ENCODE measurements at regions not wholly inside any gene's neighbourhood (a gene's known extent, or its start where the extent isn't known, plus 50 kb on each side); places are given as distances from the start of the nearest gene placed in this dataset.

DNA sequence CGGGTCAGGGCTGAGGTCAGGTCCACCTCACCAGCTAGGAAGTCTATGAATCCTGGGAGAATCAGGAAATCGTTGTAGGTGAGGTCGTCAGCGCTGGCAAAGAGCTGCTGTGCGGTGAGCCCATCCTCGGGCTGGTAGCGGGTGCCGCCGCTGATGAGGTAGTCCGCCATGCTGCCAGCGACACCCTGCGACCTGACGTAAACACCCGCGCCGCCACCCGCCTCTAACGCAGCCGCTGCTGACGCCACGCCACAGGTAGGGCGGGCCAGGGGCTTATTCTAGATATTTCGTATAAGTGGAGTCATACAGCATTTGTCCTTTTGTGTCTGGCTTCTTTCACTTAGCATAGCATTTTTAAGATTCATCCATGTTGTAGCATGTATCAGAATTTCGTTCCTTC is 220.2 kb upstream of the ATP6AP2 start:
- TF ChIP-seq CTCF (conservative IDR thresholded peaks at IDR 0.05; ENCODE audit: control insufficient read depth, insufficient read depth, low read depth, low read length), result no peak
- DNase-seq (ENCODE audit: low read depth), result no peak
- H3K4me3 ChIP-seq (ENCODE audit: control insufficient read depth, low read depth, low read length), result no peak overlapping the region

DNA sequence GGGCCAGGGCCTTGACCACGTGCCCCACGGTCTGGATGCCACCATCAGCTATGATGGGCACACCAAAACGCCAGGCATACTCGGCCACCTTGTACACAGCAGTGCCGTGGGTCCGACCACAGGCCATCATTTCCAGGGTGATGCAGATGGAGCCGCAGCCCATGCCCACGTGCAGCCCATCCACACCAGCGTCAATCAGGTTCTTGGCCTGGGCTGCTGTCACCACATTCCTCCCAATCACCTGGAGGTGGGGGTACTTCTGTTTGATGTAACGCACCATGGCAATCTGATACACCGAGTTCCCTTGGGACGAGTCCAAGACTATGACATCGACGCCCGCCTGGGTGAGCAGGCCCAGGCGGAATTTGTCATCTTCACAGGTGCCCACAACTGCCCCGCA is 221.2 kb upstream of the ATP6AP2 start:
- no peak overlapping the region for H3K4me3 ChIP-seq (ENCODE audit: control insufficient read depth, low read depth, low read length)
- no peak for DNase-seq (ENCODE audit: low read depth)
- no peak for TF ChIP-seq CTCF (conservative IDR thresholded peaks at IDR 0.05; ENCODE audit: control insufficient read depth, insufficient read depth, low read depth, low read length)

DNA sequence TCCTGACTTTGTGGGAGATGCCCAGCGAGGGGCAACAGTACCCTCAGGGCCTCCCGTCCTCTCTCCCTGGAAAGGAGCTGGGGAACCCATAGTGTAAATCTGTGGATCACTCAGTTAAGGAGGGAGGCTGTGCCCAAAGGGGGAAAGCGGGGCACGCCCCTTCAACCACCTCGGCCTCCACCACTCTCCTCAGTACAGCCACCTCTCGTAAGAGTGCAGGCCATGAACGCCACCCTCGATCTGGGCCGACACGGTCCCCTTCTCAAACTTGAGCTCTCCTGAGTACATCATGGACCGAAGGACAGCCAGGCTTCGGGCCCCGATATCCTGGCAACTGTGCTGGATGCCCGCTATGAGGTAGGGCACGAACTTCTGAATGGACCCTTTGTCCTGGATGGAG is 221.8 kb upstream of the ATP6AP2 start:
- H3K4me3 ChIP-seq (ENCODE audit: control insufficient read depth, low read depth, low read length), result no peak overlapping the region
- no peak for DNase-seq (ENCODE audit: low read depth)
- TF ChIP-seq CTCF (conservative IDR thresholded peaks at IDR 0.05; ENCODE audit: control insufficient read depth, insufficient read depth, low read depth, low read length), result no peak

DNA sequence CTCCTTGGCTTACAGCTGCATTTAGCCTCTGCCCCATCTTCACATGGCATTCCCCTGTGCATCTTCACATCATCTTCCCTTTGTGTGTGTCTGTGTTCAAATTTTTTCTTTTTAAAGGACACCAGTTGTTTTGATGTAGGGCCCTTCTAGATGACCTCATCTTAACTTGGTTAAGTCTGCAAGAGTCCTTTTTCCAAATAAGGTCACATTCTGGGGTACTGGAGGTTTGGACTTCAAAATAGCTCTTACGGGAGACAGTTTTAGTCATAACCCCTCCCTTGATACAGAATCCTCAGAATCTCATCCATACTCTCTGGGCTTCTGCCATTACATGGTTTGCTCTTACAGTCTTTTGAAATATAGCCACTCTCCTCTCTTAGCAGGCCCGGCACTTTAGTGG is 231.5 kb upstream of the ATP6AP2 start:
- no peak overlapping the region for H3K4me3 ChIP-seq (ENCODE audit: control insufficient read depth, low read depth, low read length)
- no peak for DNase-seq (ENCODE audit: low read depth)
- TF ChIP-seq CTCF (conservative IDR thresholded peaks at IDR 0.05; ENCODE audit: control insufficient read depth, insufficient read depth, low read depth, low read length), result no peak

GRCh38 chrX:40346379-40346778 is 234.4 kb upstream of the ATP6AP2 start:
- no peak for DNase-seq (ENCODE audit: low read depth)
- H3K4me3 ChIP-seq (ENCODE audit: control insufficient read depth, low read depth, low read length), result no peak overlapping the region
- no peak for TF ChIP-seq CTCF (conservative IDR thresholded peaks at IDR 0.05; ENCODE audit: control insufficient read depth, insufficient read depth, low read depth, low read length)

- H3K4me3 ChIP-seq (ENCODE audit: control insufficient read depth, low read depth, low read length), result no peak overlapping the region
- TF ChIP-seq CTCF (conservative IDR thresholded peaks at IDR 0.05; ENCODE audit: control insufficient read depth, insufficient read depth, low read depth, low read length), result no peak
- no peak for DNase-seq (ENCODE audit: low read depth)
Observed at GRCh38 chrX:40343319-40343718, 237.5 kb upstream of the ATP6AP2 start.

DNA sequence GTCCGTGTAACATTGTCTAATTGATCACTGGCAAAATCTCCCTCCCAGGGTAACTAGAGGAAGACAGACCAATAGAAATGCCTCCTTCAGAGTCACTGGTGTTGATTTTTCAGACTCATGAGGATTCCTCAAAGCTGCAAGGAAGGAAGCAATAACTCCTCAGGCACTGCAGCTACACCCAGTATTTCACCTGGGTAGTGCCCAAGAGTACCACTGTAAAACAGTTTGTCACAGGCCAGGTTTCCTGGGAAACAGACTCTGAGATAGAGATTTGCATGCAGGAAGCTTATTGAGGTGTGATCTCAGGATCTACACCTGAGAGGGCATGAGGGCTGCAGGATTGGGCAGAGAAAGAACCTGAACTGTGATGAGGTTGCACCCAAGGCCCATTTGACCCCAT is 240.7 kb upstream of the ATP6AP2 start:
- TF ChIP-seq CTCF (conservative IDR thresholded peaks at IDR 0.05; ENCODE audit: control insufficient read depth, insufficient read depth, low read depth, low read length), result no peak
- no peak overlapping the region for H3K4me3 ChIP-seq (ENCODE audit: control insufficient read depth, low read depth, low read length)
- no peak for DNase-seq (ENCODE audit: low read depth)

Data from fibroblast of mammary gland (primary cell).